ENCODE measurements at regions not wholly inside any gene's neighbourhood (a gene's known extent, or its start where the extent isn't known, plus 50 kb on each side); places are given as distances from the start of the nearest gene placed in this dataset.

GRCh38 chr6:128719786-128720185 is 163.2 kb upstream of the LAMA2 start:
- no peak for TF ChIP-seq CTCF (IDR thresholded peaks at IDR 0.05; ENCODE audit: insufficient read depth, low read length, poor library complexity, severe bottlenecking)
- no peak for TF ChIP-seq EZH2phosphoT487 (conservative IDR thresholded peaks at IDR 0.05; ENCODE audit: low read length)
